HG03558 (cell line): ENCODE measurements at regions not wholly inside any gene's neighbourhood (a gene's known extent, or its start where the extent isn't known, plus 50 kb on each side); places are given as distances from the start of the nearest gene placed in this dataset.

Source experiments
- ATAC-seq: cut with Tn5 transposase; IDR thresholded peaks from one replicate; pipeline ENCODE4 v1.9.1; 2021; ENCODE audit warnings: moderate number of reproducible peaks; ENCODE audit not compliant: unreplicated experiment; ENCODE audit errors: extremely low read depth

GRCh38 chr1:199696225-199696624 lies 331.3 kb upstream of the NR5A2 start:
- no peak for ATAC-seq

- no peak for ATAC-seq
Measured at GRCh38 chr1:199698222-199698621, 329.3 kb upstream of the NR5A2 start.

- no peak for ATAC-seq
Measured at GRCh38 chr1:199700551-199700950, 327.0 kb upstream of the NR5A2 start.

GRCh38 chr1:199701726-199702125 lies 325.8 kb upstream of the NR5A2 start:
- no peak for ATAC-seq

GRCh38 chr1:199704231-199704630 lies 323.3 kb upstream of the NR5A2 start:
- ATAC-seq, result no peak

GRCh38 chr1:199705825-199706224 lies 321.7 kb upstream of the NR5A2 start:
- ATAC-seq, result no peak

- no peak for ATAC-seq
Measured at GRCh38 chr1:199706826-199707606, 320.5 kb upstream of the NR5A2 start.

- no peak for ATAC-seq
Measured at GRCh38 chr1:199710974-199711373, 316.5 kb upstream of the NR5A2 start.

GRCh38 chr1:199716729-199717128 lies 310.8 kb upstream of the NR5A2 start:
- ATAC-seq, result no peak

GRCh38 chr1:199719156-199719842 lies 308.2 kb upstream of the NR5A2 start:
- ATAC-seq, result no peak

- ATAC-seq, result no peak
Measured at GRCh38 chr1:199720496-199720895, 307.0 kb upstream of the NR5A2 start.

GRCh38 chr1:199721001-199721400 lies 306.5 kb upstream of the NR5A2 start:
- no peak for ATAC-seq

GRCh38 chr1:199723250-199723956 lies 304.1 kb upstream of the NR5A2 start:
- ATAC-seq, result no peak

GRCh38 chr1:199724049-199724448 lies 303.5 kb upstream of the NR5A2 start:
- ATAC-seq, result no peak

- ATAC-seq, result peak; percentile 34
Measured at GRCh38 chr1:199725002-199725565, 302.4 kb upstream of the NR5A2 start.

- no peak for ATAC-seq
Measured at GRCh38 chr1:199727682-199728081, 299.8 kb upstream of the NR5A2 start.

- ATAC-seq, result no peak
Measured at GRCh38 chr1:199728345-199728744, 299.2 kb upstream of the NR5A2 start.

GRCh38 chr1:199733125-199733524 lies 294.4 kb upstream of the NR5A2 start:
- ATAC-seq, result no peak

GRCh38 chr1:199734186-199734585 lies 293.3 kb upstream of the NR5A2 start:
- no peak for ATAC-seq

GRCh38 chr1:199735660-199736059 lies 291.9 kb upstream of the NR5A2 start:
- no peak for ATAC-seq

GRCh38 chr1:199736646-199737045 lies 290.9 kb upstream of the NR5A2 start:
- ATAC-seq, result no peak
